DMS153 treated with DMSO at 0.1 percent for 48 hours (cell line): ENCODE measurements at regions not wholly inside any gene's neighbourhood (a gene's known extent, or its start where the extent isn't known, plus 50 kb on each side); places are given as distances from the start of the nearest gene placed in this dataset.
A peak's percentile ranks its signal among the peaks of the same experiment; 100 is the strongest.

Experiments used
- DNase-seq: peaks from one replicate; lab custom pipeline; 2025; ENCODE audit not compliant: unreplicated experiment; lab: John Stamatoyannopoulos, UW

DNA sequence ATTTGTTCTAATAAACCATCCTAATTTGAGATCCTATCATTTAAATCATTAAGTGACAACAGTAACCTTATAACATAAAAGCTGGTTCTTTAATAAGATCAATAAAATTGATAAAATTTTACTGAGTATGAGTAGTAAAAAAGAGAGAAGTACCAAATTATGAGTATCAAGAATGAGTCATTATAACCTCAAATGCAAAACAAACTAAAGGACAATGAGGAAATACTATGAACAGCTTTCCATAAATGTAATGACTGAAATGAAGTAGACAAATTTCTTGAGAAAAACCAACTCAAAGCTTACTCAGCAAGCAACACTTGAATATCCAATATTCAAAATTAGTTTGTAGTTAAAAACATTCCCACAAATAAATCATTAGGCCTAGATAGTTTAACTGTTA, 433.0 kb downstream of the ZEB2 start:
- no peak for DNase-seq

DNA sequence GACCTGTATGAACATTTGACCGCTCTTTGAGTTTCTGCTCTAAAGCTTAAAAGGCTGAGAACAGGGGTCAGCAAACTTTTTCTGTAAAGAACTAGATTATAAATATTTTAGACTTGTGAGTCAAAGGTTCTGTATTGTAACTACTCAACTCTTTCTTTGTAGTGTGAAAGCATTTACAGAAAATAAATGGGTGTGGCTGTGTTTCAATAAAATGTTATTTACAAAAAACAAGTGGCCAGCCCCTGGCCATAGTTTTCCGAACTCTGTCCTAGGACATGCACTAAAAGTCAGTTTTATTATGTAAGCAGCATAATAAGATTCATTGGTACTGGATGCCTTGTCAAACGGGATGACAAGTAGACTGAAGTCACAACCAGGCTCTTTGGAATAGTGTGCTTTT, 434.9 kb downstream of the ZEB2 start:
- DNase-seq, result no peak

DNA sequence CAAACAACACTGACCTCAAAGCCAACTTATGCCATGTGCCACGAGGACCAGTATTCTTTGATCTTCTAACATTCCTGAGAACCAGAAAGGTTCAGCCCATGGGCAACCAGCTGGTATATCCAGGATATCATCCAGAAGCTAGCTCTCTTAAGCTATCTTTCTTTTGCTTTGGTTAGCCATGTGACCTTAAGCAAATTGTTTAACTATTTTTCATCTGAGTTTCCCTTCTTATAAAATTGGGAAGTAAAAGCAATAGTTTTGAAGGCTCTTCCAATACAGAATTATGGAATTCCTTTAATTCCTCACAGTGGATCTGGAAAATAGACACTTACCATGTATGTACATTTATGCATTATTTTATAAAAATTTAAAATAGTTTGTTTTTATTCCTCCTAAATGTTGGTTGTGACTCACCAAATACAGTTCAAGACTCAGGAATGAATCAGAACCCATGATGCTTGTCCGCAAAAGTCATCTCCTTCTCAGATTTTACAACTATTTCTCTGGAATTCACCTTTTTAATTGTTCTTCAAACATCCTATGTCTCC, 435.7 kb downstream of the ZEB2 start:
- DNase-seq, result no peak

GRCh38 chr2:144083211-144083610, 436.7 kb downstream of the ZEB2 start:
- DNase-seq, result no peak

DNA sequence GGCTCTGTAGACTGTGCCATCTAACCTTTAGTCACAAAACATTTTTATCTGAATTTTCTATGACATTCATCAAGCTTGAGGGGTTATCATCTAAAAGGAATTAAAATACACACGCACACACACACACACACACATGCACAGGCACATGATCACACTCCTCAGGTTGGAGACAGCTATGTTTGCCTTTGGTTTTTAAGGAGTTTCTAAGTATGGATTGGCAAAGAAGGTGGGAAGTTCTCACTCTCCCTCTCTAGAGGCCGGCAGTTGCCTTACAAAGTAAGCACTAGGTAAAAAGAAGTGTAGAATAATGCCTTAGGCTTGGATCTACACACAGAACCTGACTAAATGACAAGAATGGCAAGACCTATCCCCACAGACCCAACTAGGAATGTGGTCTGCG, 437.1 kb downstream of the ZEB2 start:
- no peak for DNase-seq

DNA sequence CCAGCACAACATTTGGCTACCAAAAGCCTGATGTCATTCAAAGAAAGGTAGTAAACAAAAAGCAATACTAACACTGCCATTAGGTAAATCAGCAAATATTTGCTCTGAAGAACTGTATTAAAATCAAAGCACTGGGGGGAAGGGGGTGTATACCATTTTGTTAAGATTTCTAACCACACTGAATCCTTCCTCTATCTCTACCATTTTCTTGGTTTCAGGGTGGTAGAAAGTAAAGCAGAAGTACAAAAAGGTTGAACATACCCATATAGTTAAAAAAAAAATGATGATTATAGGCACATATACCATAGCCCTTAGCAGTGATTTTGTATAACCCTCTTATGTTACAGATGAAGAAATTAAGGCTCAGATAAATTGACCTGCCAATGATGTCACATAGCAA, 437.6 kb downstream of the ZEB2 start:
- no peak for DNase-seq

DNA sequence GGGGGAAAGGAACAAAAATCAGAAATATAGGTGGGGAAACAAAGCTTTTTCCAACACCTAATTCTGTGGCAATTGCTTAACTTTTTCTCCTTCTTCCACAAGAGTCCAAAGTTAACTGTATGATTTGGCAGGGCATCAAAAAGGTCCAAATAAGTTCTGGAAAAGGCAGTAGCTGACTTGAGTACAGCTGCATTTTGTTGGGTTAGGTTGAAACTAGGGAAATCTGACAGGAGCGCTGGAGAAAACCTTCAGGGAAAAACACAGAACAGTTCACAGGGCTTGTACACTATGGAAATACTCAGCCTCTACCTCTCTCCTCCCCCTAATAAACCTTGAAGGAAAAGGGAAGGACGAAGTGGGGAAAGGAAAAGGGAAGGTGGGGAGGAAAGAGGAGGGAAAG, 438.6 kb downstream of the ZEB2 start:
- DNase-seq, result no peak

DNA sequence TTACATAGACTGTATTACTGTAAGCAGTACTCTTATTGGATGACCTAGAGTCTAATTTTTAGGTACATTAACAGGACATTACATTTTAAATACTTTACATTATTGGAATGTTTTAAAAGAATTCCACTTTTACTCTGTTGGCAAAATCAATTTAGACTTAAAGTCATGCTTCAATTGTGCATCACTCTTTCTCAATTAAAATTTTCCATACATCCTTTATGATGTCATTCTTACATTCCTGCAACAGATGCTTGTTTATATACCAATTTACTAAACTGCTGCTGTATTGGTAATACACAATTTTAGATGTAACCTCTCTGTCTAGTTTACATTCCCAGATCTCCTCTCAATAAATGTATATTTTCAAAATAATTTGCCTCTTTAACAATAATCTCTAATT, 440.1 kb downstream of the ZEB2 start:
- DNase-seq, result no peak

- DNase-seq, result peak; percentile 24
Measured at GRCh38 chr2:144078802-144079724, 440.9 kb downstream of the ZEB2 start.

- no peak for DNase-seq
Measured at GRCh38 chr2:144078106-144078505, 441.8 kb downstream of the ZEB2 start.

- no peak for DNase-seq
Measured at GRCh38 chr2:144074450-144074849, 445.5 kb downstream of the ZEB2 start.

DNA sequence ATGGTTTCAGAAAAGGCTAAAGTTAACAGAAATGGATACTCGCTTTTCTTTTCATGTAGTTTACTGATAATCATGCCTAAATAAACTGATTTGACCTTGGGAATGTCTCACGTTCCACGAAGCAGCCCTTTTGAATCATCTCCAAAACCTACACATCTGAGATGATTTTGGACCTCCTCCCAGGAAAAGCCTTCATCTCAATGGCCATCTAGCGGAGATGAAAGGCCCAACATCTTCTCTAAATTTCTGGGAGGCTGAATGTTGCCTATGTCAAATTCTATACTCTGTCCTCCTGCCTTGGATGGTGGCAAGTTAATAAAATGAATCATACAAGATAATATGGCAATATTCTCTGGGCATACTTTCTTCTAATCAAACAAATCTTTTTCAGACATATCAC, 448.5 kb downstream of the ZEB2 start:
- DNase-seq, result no peak

DNA sequence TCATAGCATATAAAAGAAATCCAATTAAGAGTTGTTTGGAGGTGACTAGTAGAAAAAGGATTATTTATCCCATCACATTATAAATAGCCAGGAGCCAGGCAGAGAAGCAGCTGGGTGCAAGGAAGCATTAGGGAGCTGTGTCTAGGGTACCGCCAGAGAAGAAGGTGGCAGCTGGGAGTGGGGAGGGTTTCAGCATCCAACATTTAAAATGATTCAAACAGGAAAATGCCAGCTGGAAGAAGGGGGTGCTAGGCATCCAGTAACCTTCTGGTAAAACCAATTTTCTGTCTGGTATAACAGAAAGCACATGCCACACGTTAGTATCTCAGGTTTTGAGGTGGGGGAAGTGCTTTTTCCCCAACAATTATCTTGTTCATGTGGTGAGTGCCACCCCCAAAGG, 452.4 kb downstream of the ZEB2 start:
- no peak for DNase-seq

DNA sequence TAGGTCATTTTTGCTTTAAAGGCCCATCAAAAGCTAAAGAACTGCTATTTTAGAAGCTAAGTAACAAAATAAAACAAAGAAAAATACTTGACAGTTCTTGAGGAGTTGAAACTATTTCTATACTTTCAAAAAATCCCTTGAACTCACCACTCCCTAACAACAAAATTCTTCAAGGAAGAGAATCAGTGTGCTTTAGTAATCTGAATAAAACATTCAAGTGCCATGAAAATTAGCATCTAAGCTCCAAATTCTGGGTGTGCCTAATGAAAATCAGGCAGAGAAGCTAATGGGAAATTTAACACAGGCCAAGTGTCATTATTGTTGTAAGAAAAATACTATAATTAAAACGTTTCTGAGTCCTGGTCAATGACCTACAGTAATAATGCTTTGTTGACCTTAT, 456.3 kb downstream of the ZEB2 start:
- no peak for DNase-seq

DNA sequence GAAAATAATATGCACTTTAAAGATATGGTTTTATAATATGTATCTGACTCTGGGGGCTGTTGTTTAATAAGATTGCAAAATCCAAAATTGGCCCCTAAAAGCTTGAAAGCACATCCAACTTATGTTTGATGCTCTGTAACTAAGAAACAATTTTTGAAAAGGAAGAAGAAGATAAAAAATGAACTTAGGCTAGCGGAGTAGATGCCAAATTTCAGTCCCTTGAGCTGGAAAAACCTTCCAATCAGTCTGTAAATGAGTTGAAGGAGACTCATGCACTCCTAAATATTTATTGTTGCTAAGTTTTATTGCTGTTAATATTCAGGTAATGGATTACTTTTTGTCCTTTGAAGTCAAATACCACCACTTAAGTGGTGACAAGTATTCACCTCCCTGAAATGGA, 465.0 kb downstream of the ZEB2 start:
- no peak for DNase-seq

- no peak for DNase-seq
Measured at GRCh38 chr2:144052083-144052482, 467.8 kb downstream of the ZEB2 start.

DNA sequence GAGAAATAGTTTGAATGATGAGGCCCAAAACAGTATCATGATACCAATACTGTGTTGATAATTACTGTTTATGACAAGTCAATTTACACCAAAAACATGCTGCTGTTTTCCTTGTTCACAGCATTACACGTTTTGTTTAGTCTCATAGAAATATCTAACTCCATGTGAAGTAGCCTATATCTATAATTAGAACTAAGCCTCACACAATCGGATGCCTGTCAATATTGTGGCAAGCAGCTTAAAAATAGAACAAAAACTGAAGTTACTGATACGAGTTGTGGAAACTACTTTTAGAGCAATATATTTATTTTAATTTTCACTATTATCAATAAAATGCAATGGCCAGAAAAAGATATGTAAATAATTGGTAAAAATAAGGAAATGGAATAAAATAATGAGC, 470.8 kb downstream of the ZEB2 start:
- no peak for DNase-seq

DNA sequence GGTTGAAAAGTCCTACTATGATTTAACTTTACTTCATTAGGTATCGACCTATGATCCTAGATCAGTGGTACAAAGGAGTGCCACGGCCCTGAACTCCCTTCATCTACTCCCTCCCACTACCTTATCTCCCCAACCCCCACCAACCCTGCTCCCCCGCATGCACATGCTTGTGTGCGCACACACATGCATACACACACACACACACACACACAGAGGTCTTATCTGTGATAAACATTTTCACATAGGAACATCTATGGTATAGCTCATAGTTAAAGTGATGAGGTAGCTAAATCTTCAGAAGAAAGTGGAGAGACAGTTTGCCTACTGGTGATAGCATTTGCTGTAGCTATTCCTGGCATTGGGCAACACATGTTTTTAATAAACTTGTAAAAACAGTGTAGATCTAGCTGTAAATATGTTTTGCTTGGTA, 471.3 kb downstream of the ZEB2 start:
- no peak for DNase-seq

GRCh38 chr2:144042751-144043150, 477.2 kb downstream of the ZEB2 start:
- no peak for DNase-seq

- no peak for DNase-seq
Measured at GRCh38 chr2:144041612-144042011, 478.3 kb downstream of the ZEB2 start.

GRCh38 chr2:144040834-144041233, 479.1 kb downstream of the ZEB2 start:
- no peak for DNase-seq

GRCh38 chr2:144032566-144032965, 487.4 kb downstream of the ZEB2 start:
- no peak for DNase-seq

DNA sequence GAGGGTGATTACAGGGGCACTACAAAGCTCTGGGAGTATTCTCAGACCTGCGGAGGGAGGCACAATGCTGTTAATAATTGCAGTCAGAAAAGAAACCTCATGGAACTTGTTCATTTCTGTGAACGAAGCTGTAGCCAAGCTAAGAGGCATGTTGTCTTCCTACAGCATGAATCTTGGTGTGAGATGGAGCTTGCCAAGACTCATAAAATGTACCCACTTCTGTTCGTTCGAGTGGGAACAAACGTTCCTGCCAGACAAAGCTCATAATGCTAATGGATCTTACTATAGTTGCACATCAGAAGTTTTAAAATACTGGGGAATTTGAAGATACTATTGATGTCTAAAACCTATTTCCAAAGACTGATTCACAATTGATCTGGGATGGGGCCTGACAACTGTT, 489.1 kb downstream of the ZEB2 start:
- DNase-seq, result no peak
